ENCODE measurements at regions not wholly inside any gene's neighbourhood (a gene's known extent, or its start where the extent isn't known, plus 50 kb on each side); places are given as distances from the start of the nearest gene placed in this dataset.

- TF ChIP-seq CTCF (IDR thresholded peaks at IDR 0.05) = no peak
- no peak for TF ChIP-seq POLR2AphosphoS5 (IDR thresholded peaks at IDR 0.05)
- no peak for TF ChIP-seq POLR2A (IDR thresholded peaks at IDR 0.05)
Observed at GRCh38 chr7:51792796-51793195, 476.2 kb upstream of the COBL start.
